GM18870 (cell line): ENCODE measurements at regions not wholly inside any gene's neighbourhood (a gene's known extent, or its start where the extent isn't known, plus 50 kb on each side); places are given as distances from the start of the nearest gene placed in this dataset.
"Not testable (repeated sequence)": the region's sequence is repeated elsewhere in the genome, so short reads cannot be mapped to it uniquely, and the experiment has no call there.

ENCODE experiments used
- ATAC-seq: cut with Tn5 transposase; IDR thresholded peaks from one replicate; pipeline ENCODE4 v1.9.1; 2021; ENCODE audit warnings: moderate library complexity; ENCODE audit not compliant: unreplicated experiment

- no peak for ATAC-seq
These were observed 54.7 kb downstream of the ASCL1 start for GRCh38 chr12:103011974-103012763.

GRCh38 chr12:103012884-103013283 is 55.4 kb downstream of the ASCL1 start:
- ATAC-seq: no peak

- ATAC-seq: no peak
These were observed 56.3 kb downstream of the ASCL1 start for GRCh38 chr12:103013741-103014300.

GRCh38 chr12:103016381-103016780 is 58.9 kb downstream of the ASCL1 start:
- ATAC-seq: no peak

- ATAC-seq: no peak
These were observed 63.4 kb downstream of the ASCL1 start for GRCh38 chr12:103020839-103021238.

GRCh38 chr12:103021538-103022218 is 64.2 kb downstream of the ASCL1 start:
- no peak for ATAC-seq

GRCh38 chr12:103024650-103025049 is 67.2 kb downstream of the ASCL1 start:
- ATAC-seq: no peak

GRCh38 chr12:103026643-103027042 is 69.2 kb downstream of the ASCL1 start:
- ATAC-seq: not testable (repeated sequence)

- no peak for ATAC-seq
These were observed 71.6 kb downstream of the ASCL1 start for GRCh38 chr12:103028881-103029639.

- ATAC-seq: peak; percentile 50
These were observed 79.2 kb downstream of the ASCL1 start for GRCh38 chr12:103036581-103037214.

GRCh38 chr12:103043531-103044486 is 86.3 kb downstream of the ASCL1 start:
- ATAC-seq: no peak

GRCh38 chr12:103046154-103046553 is 88.7 kb downstream of the ASCL1 start:
- ATAC-seq: no peak

GRCh38 chr12:103050273-103050672 is 92.8 kb downstream of the ASCL1 start:
- no peak for ATAC-seq

GRCh38 chr12:103053089-103053488 is 95.6 kb downstream of the ASCL1 start:
- ATAC-seq: no peak

GRCh38 chr12:103073630-103074029 is 116.2 kb downstream of the ASCL1 start:
- no peak for ATAC-seq

- ATAC-seq: no peak
These were observed 118.4 kb downstream of the ASCL1 start for GRCh38 chr12:103075848-103076247.

GRCh38 chr12:103077108-103077773 is 119.8 kb downstream of the ASCL1 start:
- no peak for ATAC-seq

- ATAC-seq: peak; percentile 64
These were observed 128.1 kb downstream of the ASCL1 start for GRCh38 chr12:103085541-103085940.

GRCh38 chr12:103086471-103086870 is 129.0 kb downstream of the ASCL1 start:
- no peak for ATAC-seq
